SK-N-SH treated with all-trans-retinoic acid at 6 μM for 48 hours (cell line): ENCODE measurements at regions not wholly inside any gene's neighbourhood (a gene's known extent, or its start where the extent isn't known, plus 50 kb on each side); places are given as distances from the start of the nearest gene placed in this dataset.

ENCODE experiments used
- TOX ChIP-seq: fragments of 250-450 bp; sonication (Bioruptor Pico); IDR thresholded peaks from 2 replicates; pipeline ENCODE4 v1.8.0; 2021; ENCODE audit warnings: mild to moderate bottlenecking, moderate library complexity, borderline replicate concordance
- ZFP30 ChIP-seq: fragments of 450-650 bp; formaldehyde crosslinking; IDR thresholded peaks from 2 replicates; pipeline ENCODE4 v1.5.0; 2022; ENCODE audit warnings: mild to moderate bottlenecking, moderate library complexity

DNA sequence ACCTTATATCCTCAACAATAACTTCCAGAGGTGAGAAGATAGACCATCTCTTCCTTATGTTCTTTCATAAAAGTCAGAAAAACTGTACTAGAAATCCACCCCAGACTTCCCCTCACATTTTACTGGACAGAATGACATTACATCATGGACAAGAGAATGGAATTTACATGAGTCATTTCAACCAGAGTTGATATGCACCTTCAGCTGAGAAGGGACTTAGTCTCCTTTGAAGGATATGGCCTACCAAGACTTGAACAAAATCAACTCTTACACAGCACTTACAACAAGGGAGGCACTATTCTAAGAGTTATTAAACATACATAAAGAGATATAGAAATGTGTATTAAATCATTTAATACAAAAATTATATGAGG lies 380.0 kb upstream of the DPH6 start:
- TF ChIP-seq ZFP30 (CRISPR knock-in tag) (no peak), TOX (CRISPR knock-in tag) (no peak)
